ENCODE measurements at regions not wholly inside any gene's neighbourhood (a gene's known extent, or its start where the extent isn't known, plus 50 kb on each side); places are given as distances from the start of the nearest gene placed in this dataset.
"Not testable (repeated sequence)": the region's sequence is repeated elsewhere in the genome, so short reads cannot be mapped to it uniquely, and the experiment has no call there.

DNA sequence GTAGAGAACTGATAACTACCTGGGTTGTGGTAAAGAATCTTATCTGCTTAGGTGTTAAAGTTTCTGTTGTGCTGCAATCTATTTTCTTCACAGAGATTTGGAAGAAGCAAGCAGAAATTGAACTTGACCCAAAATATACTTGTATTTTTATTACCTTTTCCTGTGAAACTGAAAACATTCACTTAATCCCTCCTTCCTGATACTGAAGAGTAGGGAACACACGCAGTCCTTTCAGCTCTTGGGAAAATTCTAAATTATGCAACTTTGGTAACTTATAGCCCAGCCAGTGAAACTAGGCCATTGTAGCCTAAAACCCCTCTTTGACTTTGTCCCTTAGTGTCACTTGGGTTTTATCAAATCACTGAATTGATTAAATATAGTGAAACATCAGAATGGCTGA lies 128.4 kb upstream of the MEIS1 start:
- no peak for DNase-seq

DNA sequence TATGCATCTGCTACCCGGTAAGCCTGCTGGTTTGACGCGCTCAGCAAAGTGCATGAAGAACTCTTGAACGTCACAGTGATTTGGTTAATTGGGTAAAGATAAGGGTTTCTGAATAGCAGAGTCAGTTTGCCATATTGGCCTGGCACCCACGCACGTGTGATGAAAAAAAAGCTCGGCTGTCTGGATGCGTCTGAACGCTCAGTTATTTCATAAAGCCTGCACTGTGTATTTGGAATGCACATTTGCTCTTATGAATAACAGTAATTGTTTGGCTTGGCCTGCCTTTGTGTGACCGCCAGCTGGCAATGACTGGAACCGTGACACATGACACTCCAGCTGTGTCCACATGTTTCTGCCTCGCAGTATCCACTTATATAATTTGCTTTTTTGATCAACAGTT lies 129.2 kb upstream of the MEIS1 start:
- no peak for DNase-seq

DNA sequence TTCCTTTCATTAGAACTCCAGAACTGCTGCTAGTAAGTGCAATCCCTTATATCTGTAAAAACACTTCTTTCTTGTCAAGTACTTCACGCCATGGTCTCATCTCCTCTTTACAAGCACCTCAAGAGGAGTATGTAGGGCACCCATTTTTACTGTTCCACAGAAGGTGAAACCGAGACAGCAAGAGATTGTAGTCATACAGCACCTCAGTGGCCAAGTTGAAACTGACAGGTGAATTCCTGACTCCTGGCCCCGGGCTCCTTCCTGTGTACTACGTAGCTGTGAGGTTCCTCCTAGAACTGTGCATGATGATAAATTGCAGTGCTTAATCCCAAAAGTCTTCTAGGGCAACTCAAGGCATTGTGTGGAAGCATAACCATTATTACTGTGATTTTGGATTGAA lies 131.5 kb upstream of the MEIS1 start:
- DNase-seq, result no peak

DNA sequence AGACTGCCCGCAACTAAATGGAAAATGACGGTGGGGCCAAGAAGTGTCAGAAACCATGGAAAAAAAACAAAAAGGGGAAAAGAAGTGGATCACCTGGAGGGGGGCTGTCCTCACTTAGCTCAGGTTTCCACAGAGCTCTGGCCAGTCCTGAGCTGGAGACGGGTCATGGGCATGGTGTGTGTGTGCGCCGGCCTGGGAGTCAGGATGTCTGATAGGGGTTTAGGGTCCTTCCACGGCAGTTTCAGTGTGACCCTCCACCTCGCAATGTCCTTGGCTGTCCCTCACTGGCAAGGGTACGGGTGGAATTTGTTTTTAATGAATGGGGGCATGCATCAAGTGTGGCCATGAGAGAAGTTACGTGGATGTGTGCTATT lies 133.2 kb upstream of the MEIS1 start:
- DNase-seq, result no peak

DNA sequence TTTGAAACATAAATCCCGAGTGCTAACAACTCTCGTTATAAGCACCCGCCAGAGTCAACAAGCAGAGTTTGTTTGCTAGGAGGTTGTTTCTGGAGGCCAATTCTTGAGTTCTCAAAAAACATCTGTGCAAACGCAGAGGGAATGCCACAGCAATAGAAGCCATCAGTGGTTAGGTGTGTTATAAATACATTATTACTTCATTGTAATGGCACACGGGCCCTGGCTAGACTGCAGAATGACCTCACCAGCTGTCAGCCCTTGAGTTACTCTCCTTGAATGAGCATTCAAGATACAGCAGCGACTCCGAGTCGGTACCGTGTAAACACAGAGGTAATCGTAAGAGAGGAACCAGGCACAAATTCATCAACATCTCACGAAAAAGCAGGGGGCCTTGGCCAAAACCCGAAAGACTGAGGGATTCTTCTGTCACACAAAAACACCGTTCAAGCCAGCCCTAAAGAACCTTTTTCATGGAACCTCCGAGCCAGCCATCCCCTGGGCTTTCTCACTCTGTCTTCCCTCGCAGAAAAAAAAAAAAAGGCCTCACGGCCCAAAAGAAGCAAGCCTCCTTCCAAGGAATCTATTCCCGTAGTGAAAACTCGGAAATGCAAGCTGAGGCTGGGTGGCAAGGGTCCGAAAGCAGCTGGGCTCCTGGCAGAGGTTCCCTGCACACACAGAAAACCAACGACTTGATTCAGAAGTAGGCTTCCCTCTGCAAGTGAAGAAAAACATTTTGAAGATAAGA lies 133.7 kb upstream of the MEIS1 start:
- DNase-seq, result no peak

DNA sequence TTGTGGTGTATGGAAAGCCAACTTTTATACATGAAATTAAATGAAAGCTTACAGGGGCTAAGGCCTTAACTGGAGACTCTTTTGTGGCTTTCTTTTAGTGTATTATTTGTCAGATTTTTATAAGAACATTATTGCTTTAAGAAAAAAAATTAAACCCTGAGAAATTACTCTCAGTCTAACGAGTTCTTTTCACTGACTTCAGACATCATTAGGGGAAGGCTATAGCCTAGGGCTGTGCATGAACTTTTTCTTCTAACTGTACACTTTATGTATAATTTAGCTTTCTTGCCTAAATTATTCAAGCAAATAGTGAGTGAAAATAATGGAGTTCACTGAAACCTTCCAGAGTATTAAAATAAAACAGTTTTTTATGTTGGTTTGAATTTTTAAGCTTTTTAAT lies 151.1 kb upstream of the MEIS1 start:
- no peak for DNase-seq

DNA sequence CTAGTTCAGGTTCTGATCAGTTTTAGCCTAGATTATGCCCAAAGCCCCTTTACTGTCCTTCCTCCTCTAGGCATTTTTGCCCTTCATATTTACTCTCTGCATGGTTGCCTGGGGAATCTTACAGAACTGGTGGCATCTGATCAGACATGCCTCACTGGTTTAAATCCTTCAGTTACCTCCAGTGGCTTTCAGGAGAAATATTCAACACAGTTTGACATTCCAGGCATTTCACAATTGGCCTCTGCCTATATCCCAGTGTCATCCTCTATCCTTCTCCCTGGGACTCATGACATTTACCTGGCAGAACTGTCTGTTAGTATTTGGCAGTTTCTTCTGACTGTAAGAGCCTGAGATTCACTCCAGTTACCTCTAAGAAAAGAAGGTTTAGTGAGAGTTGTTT lies 152.9 kb upstream of the MEIS1 start:
- DNase-seq, result no peak

DNA sequence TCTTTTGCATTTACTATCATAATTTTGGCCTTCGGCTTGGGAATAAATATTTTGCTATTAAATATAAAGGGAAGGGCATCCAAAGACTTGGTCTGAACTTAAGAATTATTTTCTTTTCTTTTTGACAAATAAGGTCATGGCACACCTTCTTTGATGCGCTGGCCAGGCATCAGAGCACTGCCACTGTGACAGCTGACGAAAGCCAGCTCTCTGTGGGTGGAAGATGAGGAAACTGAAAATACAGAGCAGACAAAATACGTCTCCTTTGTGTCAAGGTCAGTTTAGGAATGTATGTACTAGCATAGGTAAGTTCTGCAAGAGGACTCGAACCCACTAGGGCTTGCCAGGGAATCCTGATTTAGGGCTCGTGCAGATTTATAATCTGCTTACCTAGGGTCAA lies 155.9 kb upstream of the MEIS1 start:
- DNase-seq, result no peak

DNA sequence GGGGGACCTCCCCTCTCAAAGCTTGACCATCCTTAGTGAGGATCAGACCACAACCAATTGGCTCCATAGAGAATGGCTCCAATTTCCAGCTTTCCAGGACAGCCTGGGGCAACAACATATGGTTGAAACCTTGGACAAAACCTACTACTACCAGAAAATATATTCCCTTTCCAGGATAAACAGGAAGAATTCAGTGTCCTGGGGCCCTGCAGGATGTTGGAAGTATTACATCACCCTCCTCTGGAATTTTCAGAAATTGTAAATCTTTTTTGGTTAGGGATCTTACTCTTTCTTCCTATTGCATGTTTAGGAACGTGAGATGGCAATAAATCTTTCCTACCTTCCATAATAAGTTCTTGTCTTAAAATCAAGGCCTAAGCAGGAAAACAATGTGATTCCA lies 158.9 kb upstream of the MEIS1 start:
- no peak for DNase-seq

DNA sequence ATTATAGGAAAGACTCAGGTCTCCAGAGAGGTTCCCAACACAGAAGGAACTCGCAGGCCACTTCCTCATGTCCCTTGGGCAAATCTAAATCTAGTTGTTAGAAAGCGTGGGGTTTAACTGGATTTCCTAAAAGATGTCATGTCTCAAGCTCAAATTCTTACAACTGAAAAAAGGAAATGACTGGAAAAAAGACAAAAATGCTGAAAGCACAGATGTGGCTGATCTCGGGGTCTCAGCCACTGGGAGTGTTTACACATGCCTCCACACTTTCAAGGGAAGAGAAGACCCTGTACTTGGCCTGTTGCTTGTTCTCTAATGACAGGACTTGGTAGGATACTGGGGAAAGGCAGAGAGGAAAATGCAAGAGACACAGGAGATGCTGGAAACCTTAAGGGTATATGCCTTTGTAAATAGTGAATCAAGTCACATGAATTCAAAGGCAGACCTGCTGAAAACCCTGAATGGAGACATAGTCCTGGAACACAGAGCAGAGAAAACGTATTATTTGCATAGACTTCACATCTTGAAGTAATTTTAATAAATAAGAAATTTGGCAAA lies 160.9 kb upstream of the MEIS1 start:
- no peak for DNase-seq

DNA sequence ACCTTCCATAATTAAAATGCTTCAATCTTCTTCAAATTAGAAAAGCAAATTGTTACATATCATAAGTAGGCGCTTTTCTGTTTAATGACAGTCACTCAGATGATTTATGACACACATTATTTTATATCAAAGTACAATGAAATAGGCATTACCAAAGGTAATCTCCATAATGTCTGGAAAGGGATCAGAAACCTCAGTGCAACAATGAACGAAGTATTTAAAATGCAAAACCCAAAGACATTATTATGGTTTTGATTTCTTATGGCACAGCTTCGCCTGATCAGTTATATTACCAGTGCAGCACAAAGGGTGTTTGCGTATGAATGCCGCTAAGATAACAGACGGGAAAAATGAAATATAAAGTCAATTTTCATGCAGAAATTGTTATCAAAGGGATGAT lies 162.2 kb upstream of the MEIS1 start:
- no peak for DNase-seq

DNA sequence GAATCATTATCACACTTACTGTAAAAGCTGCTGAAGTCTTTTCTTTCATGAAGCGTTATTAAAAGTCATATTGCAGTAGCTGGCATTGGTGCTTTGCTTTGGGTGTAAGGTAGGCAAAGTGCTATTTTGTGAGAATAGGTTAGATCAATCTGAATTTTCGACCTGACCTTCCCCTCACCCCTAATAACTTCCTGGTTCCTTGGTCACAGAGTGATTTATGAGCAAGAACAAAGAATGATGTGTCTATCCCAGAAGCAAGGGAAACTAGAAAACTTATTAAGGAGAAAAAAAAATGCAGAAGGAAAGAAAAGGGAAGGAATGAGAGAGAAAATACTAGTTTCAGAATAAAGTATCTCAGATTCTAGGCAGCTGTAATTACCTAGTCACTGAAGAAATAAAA lies 163.1 kb upstream of the MEIS1 start:
- no peak for DNase-seq

DNA sequence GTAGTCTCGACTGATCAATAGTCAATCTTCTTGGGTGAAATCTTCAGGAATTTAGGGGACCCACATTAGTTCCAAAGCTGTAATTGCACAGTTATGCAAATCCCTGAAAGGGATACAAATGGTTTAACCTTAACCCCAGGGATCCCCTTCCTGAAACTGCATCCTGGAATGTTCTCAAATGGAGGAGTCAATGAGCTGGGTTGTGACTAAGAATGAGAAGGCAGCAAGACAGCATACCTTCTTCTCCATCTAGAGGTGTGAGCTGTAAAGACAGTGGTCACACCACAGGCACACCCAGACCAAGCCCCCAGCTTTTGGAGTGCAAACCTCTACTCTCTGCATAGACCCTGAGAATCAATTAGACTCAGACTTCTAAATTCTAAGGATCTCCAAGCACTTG lies 164.7 kb upstream of the MEIS1 start:
- DNase-seq, result no peak

DNA sequence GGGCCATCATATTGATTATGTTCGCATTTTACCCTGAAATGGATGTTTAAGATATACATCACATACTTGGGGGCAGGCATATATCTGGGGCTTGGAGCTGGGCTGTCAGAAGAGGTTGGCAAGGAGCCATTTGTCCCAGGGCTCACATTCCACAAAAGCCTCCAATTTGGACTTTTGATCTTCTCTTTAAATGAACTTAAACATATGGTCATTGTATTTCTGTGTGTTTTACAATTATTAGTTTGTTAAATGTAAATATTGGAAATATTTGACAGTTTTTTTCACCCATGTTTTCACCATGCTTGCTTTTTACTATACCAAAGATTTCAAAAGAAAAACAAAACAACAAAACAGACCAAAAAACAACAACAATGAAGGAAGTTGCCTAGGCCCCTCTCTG lies 165.8 kb upstream of the MEIS1 start:
- DNase-seq, result no peak

DNA sequence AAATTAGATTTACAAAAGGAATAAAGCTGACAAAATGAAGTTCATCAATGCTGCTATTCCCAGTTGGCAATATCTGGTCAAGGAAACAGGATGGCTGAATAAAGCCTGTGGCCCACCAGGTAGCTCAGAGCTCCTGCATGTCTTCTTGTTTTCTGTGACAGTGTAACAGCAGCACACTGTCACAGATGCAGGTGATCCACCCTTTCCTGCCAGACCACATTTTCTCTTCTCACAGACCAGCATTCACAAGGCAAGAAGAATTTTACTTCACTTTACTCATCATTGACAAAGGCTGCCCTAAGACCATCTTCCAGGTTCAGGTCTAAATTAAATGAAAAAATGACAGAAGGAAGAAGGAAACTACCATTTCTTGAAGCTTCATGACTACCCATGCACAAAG lies 166.2 kb upstream of the MEIS1 start:
- no peak for DNase-seq

DNA sequence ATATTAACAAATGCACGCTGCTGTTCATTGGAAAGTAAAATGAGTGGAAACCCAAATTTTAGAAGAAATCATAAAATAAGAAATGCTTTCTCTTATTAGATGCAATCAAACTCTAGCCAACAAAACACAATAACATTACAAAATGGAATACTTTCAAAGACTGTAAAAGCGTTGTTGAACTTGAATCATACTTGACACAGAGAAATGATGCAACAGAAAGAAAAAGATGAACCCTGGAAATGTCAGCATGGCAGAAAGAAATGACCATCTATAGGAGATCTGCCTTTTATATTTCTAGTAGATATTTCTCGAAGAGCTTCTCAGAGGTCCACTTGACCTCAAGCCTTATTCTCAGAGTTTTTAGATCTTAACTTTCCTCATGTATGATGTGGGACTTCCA lies 170.6 kb upstream of the MEIS1 start:
- no peak for DNase-seq

DNA sequence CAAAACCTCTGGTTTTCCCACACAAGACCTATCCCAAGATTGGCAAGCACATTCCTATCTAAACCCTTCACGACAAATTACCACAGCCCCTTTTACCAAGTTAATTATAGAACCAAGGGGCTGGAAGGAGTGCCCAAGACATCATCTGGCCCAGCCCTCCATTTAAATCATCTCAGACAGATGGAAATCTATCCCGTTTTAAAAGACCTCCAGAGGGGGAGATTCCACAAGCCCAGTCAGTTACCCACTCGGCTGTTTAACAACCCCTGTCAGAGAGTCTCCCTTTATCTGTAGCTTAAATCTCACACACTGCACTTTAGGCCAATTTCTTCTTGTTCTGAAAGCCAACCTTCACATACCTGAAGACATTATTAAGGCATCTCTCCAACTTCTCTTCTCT lies 179.1 kb upstream of the MEIS1 start:
- no peak for DNase-seq

DNA sequence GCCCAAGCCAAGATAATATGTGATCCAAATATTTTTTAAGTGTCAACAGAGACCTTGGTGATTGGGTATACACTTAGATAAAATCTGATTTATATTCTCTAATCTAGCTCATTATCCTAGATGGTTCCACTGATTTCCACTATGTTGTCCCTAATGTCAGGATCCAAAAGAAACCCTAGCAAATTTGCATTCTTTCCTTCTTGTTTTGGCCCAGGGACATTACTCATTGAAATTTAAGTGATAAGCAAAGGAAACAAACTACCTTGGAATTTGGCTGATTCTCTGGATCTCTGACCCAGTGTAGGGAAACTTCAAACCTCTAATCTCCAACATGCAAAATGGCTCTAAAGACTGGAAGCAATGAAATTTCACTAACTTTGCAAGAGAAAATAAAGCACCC lies 179.8 kb upstream of the MEIS1 start:
- DNase-seq, result no peak

DNA sequence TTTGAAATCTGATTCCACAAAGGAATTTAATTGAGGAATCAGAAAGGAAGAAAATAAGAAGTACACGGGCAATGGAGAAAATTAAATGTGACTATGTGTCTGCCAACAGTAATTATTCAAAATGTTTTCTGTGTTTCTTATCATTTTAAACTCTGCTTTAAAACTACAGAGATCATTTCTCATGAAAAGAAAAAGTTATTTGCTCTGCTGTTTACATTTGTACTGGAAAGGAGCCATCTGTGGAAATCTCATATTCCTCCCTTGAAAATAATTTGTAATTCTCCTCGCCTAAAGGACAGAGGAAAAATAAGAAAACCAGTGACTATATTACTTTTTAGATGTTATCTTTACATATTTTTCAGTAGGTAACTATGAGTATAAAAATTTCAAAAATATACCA lies 181.9 kb upstream of the MEIS1 start:
- DNase-seq, result no peak

DNA sequence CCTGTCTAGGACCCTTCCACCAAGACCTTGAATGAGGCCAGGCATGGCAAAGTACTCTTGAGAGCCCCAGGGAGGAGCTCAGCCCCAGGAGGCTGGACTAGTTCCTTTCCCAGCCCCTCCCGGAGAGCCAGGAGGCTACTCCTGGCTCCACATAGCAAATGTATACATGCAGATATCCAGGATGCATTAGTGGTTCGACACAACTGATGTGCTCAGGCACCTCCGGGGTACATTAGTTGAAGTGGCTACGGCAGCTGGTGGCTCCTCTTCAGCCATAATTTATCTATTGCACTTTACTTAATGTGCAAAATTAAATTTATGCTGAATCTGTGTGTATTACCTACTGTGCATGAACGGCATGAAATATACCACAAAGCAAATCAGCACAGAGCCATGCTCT lies 182.8 kb upstream of the MEIS1 start:
- no peak for DNase-seq

DNA sequence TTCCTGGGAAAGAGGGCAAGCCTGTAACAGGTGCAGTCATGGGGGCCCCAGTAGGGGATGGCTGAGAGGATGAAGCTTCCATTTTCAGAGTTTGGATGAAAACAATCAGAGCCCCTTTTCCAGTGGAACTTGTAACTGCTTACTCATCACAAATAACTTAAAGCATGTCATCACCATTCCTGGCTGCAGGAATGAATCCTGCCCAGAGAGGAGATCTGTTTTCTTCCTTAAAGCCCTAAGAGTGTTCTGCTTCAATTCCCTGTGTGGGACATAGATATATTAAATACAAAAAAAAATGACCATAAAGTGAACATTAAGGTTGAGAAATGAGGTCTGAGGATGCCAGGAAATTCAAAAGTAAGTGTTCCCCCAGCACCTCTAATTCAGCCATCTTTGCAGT lies 183.4 kb upstream of the MEIS1 start:
- no peak for DNase-seq

DNA sequence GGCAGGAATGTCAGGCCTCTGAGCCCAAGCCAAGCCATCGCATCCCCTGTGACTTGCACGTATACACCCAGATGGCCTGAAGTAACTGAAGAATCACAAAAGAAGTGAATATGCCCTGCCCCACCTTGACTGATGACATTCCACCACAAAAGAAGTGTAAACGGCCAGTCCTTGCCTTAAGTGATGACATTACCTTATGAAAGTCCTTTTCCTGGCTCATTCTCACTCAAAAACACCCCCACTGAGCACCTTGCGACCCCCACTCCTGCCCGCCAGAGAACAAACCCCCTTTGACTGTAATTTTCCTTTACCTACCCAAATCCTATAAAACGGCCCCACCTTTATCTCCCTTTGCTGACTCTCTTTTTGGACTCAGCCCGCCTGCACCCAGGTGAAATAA lies 185.8 kb upstream of the MEIS1 start:
- DNase-seq, result not testable (repeated sequence)

DNA sequence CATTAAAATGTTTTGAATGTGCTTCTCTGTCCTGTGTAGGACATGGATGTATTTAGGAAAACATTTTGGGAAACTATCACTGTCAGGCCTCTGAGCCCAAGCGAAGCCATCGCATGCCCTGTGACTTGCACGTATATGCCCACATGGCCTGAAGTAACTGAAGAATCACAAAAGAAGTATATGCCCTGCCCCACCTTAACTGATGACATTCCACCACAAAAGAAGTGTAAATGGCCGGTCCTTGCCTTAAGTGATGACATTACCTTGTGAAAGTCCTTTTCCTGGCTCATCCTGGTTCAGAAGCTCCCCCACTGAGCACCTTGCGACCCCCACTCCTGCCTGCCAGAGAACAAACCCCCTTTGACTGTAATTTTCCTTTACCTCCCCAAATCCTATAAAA lies 191.1 kb upstream of the MEIS1 start:
- DNase-seq, result not testable (repeated sequence)

DNA sequence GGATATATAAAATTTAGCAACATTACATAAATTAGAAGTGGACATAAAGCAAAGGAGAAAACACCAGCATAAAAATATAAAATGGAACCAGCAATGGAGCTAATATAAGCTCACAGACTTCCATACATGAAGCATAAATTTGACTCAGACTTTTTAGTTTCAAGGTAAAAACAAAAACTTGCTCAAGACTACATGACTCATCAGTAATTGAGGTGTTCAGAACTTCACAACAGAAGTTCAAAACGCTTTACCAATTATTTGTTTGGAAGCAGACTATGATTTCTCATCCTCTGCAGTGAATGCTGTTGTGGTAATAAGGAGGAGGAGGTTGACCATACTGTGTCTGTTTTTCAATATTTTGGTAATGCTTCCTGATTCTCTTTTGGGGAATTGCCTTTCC lies 192.0 kb upstream of the MEIS1 start:
- not testable (repeated sequence) for DNase-seq

DNA sequence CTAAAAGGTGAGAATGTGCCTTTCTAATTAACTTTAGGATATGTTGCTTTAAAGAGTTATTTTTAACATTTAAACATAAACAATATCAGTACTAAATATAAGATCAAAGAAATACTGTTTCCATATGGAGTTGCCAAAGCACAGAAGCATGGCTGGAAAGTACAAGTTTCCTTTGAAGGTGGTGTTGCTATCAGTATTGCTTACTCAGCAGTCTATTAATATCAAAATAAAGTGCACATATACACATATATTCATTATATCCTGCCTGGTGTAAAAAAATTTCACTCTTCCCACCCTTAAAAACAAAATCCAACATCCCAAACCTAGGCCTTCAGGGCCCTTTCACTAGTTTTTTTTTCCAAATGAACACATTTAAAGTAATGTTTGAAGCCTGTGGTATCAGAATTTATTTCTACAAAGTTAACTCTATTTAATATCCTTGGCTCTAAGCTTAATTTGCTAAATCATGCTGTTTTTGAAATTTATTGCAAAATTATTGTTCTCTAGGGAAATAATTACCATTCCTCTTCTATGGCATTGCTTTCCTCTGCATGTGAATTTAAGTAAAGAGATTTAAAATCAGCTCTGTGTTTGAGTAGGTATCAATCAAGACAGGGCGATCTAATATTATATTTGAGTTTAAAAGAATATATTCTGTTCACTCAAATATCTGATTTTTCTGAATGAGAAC lies 192.7 kb upstream of the MEIS1 start:
- DNase-seq, result no peak
